HG02798 (cell line): ENCODE measurements at regions not wholly inside any gene's neighbourhood (a gene's known extent, or its start where the extent isn't known, plus 50 kb on each side); places are given as distances from the start of the nearest gene placed in this dataset.
"Not testable (repeated sequence)": the region's sequence is repeated elsewhere in the genome, so short reads cannot be mapped to it uniquely, and the experiment has no call there.

Source experiments
- ATAC-seq: cut with Tn5 transposase; IDR thresholded peaks from one replicate; pipeline ENCODE4 v1.9.1; 2021; ENCODE audit warnings: mild to moderate bottlenecking; ENCODE audit not compliant: unreplicated experiment, poor library complexity

- ATAC-seq, result no peak
Measured at GRCh38 chr11:13214276-13214675, 63.3 kb upstream of the BMAL1 start.

DNA sequence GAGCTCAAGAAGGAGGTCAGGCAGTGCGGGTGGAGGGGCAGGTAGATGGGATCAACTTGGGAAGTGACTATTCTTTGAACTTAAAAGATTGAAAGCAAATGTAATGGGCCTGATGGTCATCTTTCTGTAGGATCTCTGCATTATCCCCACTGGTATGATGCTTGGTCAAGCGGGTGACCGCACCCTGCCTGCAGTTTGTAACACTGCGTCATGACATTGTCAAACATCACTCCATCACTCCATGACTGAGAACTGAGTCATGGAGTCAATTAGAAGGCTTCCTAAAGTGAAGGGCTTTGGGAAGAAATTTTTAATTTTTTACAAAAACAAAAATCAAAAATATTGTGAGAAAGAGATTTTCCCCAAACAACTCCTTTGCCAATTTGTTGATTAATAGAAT lies 62.4 kb upstream of the BMAL1 start:
- no peak for ATAC-seq

GRCh38 chr11:13216019-13216710 lies 61.4 kb upstream of the BMAL1 start:
- ATAC-seq, result no peak

GRCh38 chr11:13216711-13217075 lies 60.9 kb upstream of the BMAL1 start:
- ATAC-seq, result no peak

- ATAC-seq, result not testable (repeated sequence)
Measured at GRCh38 chr11:13218685-13219084, 58.9 kb upstream of the BMAL1 start.

- no peak for ATAC-seq
Measured at GRCh38 chr11:13220148-13220547, 57.4 kb upstream of the BMAL1 start.

- no peak for ATAC-seq
Measured at GRCh38 chr11:13221722-13222121, 55.9 kb upstream of the BMAL1 start.

GRCh38 chr11:13222285-13222684 lies 55.3 kb upstream of the BMAL1 start:
- ATAC-seq, result no peak

DNA sequence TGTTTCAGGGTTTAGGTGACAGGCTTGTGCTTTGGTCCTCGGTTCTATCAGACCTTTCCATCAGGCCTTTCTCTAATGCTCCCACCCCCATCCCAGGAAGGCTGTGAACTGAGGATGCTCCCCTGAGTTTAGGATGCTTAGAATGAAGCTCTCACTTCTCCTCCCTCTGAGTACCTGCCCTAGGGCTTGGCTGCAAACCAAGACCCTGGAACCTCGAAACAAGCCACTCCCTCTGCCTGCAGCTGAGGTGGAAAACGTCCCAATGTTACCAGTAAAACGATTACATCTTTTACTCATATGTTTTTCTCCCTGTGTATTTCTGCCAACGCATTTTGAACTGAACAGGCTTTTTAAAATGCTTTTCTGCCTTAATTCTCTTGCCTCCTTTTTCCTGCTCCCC lies 54.5 kb upstream of the BMAL1 start:
- ATAC-seq, result no peak

- ATAC-seq, result no peak
Measured at GRCh38 chr11:13224324-13224723, 53.3 kb upstream of the BMAL1 start.

DNA sequence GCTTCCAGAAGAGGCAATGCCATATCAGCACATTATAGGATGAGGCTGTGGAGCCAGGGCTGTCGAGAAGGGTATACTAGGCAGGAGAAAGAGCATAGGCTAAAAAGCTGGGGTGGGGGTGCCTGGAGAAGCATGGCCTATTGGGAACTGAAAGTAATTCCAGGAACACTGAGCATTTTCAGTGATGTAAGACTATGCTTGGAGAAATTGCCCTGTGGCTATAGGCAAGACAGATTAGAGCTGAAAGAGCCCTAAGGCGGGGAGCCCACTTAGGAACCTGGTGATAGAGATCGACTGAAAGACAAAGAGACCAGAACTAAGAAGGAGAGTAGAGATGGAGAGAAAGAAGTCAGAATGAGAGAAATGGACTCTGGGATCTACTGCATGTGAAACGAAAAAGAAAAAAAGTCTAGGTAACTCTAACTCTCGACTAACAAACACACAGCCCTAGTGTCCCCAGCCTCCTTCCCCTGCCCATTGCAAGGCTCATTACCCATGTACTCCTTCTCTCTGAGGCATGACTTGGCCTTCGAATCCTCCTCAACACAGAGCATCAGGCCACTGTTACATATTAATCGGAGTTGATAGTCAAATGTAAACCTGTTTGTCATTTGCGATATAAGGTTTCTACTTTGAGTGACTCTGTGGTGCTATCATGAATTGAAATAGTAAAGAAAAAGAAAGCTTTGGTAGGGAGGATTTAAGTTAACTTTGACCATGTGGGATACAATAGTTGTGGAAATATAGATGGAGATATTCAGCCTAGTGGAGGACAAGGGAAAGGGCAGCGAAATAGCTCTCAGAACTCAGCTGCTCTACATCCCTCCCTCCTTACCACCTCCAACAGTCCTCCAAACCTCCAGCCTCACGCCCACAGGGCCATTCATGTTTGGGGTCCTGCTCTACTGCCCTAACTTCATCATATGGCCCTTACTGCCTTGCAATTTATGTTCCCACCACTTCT lies 52.3 kb upstream of the BMAL1 start:
- no peak for ATAC-seq

GRCh38 chr11:13227676-13228255 lies 49.8 kb upstream of the BMAL1 start:
- ATAC-seq, result no peak
